ENCODE measurements at regions not wholly inside any gene's neighbourhood (a gene's known extent, or its start where the extent isn't known, plus 50 kb on each side); places are given as distances from the start of the nearest gene placed in this dataset.

GRCh38 chr6:105641504-105641903 lies 238.6 kb upstream of the PREP start:
- DNase-seq (no peak), ATAC-seq (no peak)
- Histone ChIP-seq H3K4me1 (no peaks in the 10 kb centered on the region), H3K27ac (no peak overlapping the region), H3K4me3 (no peak overlapping the region), H3K9me3 (no peaks in the 10 kb centered on the region), H3K27me3 (no peaks in the 10 kb centered on the region), H3K36me3 (no peaks in the 10 kb centered on the region)
- intact Hi-C loops (cut with DNase I; ENCODE audit: low total_unique reads): loop anchor here (2.0 kb wide), 1 partner anchor 13 kb away; no protein-coding TSS in a partner anchor
- TF ChIP-seq CTCF (IDR thresholded peaks at IDR 0.05 in 4 of 5, conservative IDR thresholded peaks at IDR 0.05 in 1 of 5): no peak
- in situ Hi-C loops (cut with MboI; ENCODE audit: low sequenced_read_pairs in 4 of 4): no loop called here

GRCh38 chr6:105639124-105639523 lies 236.2 kb upstream of the PREP start:
- Histone ChIP-seq H3K4me1 (no peaks in the 10 kb centered on the region), H3K9me3 (no peaks in the 10 kb centered on the region), H3K36me3 (no peaks in the 10 kb centered on the region), H3K27ac (no peak overlapping the region), H3K4me3 (no peak overlapping the region), H3K27me3 (no peaks in the 10 kb centered on the region)
- intact Hi-C loops (cut with DNase I; ENCODE audit: low total_unique reads): no loop called here
- TF ChIP-seq CTCF (IDR thresholded peaks at IDR 0.05 in 4 of 5, conservative IDR thresholded peaks at IDR 0.05 in 1 of 5) (no peak), POLR2A (IDR thresholded peaks at IDR 0.05) (no peak)
- in situ Hi-C loops (cut with MboI; ENCODE audit: low sequenced_read_pairs in 4 of 4): no loop called here
- ATAC-seq (no peak), DNase-seq (no peak)

GRCh38 chr6:105633814-105634213 lies 230.9 kb upstream of the PREP start:
- no peaks in the 10 kb centered on the region for H3K27me3 ChIP-seq
- H3K4me1 ChIP-seq: no peaks in the 10 kb centered on the region
- no peak overlapping the region for H3K4me3 ChIP-seq
- in situ Hi-C loops (cut with MboI; ENCODE audit: low sequenced_read_pairs in 4 of 4) (no loop called here), intact Hi-C loops (cut with DNase I; ENCODE audit: low total_unique reads) (no loop called here)
- no peaks in the 10 kb centered on the region for H3K36me3 ChIP-seq
- H3K27ac ChIP-seq: no peak overlapping the region
- no peak for DNase-seq
- H3K9me3 ChIP-seq: no peaks in the 10 kb centered on the region
- TF ChIP-seq CTCF (IDR thresholded peaks at IDR 0.05 in 4 of 5, conservative IDR thresholded peaks at IDR 0.05 in 1 of 5): no peak
- ATAC-seq: no peak

- Histone ChIP-seq H3K4me3 (no peak overlapping the region), H3K4me1 (no peaks in the 10 kb centered on the region), H3K36me3 (no peaks in the 10 kb centered on the region), H3K9me3 (no peaks in the 10 kb centered on the region), H3K27me3 (no peaks in the 10 kb centered on the region), H3K27ac (no peak overlapping the region)
- in situ Hi-C loops (cut with MboI; ENCODE audit: low sequenced_read_pairs in 4 of 4): no loop called here
- TF ChIP-seq POLR2A (IDR thresholded peaks at IDR 0.05): no peak
- no peak for TF ChIP-seq CTCF (IDR thresholded peaks at IDR 0.05 in 4 of 5, conservative IDR thresholded peaks at IDR 0.05 in 1 of 5)
- intact Hi-C loops (cut with DNase I; ENCODE audit: low total_unique reads): no loop called here
- ATAC-seq (no peak), DNase-seq (no peak)
These were observed 225.4 kb upstream of the PREP start for GRCh38 chr6:105628156-105628860.

All from gastrocnemius medialis (tissue), 4 donors.